Hematopoietic multipotent progenitor cell (in vitro differentiated cells): ENCODE measurements at regions not wholly inside any gene's neighbourhood (a gene's known extent, or its start where the extent isn't known, plus 50 kb on each side); places are given as distances from the start of the nearest gene placed in this dataset.
"Not testable (repeated sequence)": the region's sequence is repeated elsewhere in the genome, so short reads cannot be mapped to it uniquely, and the experiment has no call there.

ENCODE experiments used
- DNase-seq, 3 donors: peaks; one replicate each; pipeline ENCODE4 v3.0.0-alpha.2; 2011 to 2015; ENCODE audit warnings: low read depth in 2 of 3, low spot score in 2 of 3

GRCh38 chr4:138595731-138596460 lies 353.7 kb upstream of the SLC7A11 start:
- DNase-seq: no peak

DNA sequence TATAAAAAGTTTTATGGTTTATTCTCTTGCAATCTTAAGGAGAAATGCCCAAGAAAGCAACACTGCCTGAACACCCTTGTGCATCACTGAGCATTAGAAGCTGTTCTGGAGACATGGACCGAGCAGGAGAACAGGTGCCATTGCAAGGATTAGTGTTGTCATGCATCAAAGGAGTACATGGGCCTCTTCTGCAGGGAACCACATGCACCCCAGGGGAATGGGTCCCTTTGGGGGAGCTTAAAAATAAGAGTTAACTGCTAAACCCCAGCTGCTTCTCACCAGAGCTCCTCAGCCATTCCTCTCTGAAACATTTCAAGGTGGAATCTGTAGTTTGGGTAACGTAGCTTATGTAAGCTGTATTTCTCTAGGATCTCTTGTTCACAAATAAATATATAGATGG lies 353.0 kb upstream of the SLC7A11 start:
- peak in 1 of 3 donors; percentile 7 for DNase-seq

DNA sequence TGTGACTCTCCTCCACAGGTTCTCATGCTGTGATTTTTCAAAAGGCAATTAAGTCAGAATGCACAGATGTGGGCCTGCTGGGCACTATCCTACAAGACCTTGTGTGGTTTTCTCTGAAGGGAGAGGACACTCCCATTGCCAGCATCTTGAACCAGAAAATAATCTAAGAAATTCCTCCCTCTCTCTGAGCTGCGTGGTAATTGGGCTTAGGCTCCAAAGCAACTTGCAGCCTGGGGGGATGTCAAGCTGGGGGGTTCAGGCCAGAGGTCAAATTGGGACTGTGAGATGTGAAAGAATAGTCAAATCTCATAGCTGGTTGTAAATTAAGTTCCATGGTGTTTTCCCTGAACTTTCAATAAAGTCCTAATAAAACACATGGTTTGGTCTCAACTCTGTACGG lies 350.6 kb upstream of the SLC7A11 start:
- no peak for DNase-seq

- no peak for DNase-seq
Observed at GRCh38 chr4:138591808-138592207, 349.7 kb upstream of the SLC7A11 start.

- DNase-seq: no peak
Observed at GRCh38 chr4:138588501-138588900, 346.4 kb upstream of the SLC7A11 start.

GRCh38 chr4:138579146-138579545 lies 337.0 kb upstream of the SLC7A11 start:
- no peak for DNase-seq

DNA sequence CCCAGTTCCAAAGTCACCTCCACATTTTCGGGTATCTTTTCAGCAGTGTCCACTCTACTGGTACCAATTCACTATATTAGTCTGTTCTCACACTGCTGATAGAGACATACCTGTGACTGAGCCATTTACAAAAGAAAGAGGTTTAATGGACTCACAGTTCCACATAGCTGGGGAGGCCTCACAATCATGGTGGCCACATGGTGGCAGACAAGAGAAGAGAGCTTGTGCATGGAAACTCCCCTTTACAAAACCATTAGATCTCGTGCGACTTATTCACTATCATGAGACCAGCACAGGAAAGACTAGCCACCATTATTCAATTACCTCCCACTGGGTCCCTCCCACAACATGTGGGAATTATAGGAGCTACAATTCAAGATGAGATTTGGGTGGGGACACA lies 335.7 kb upstream of the SLC7A11 start:
- not testable (repeated sequence) for DNase-seq

GRCh38 chr4:138577145-138577544 lies 335.0 kb upstream of the SLC7A11 start:
- no peak for DNase-seq

DNA sequence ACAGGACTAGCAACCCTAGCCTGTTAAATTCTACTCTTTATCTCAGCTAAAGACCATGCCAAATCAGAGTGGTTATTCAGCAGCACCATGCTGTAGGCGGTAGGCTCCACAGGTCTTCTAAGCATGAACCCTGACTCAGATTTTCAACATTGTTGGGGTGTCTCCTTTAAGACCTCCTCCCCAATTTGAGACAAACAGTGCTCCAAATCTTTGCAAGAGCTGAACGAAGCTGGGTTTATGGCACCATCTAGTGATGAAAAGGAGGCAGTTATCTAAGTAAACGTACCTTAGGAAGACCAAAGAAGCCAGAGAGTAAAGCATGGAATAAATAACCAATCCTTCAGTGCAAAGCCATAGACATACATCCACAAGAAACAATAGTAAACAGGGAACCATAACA lies 334.5 kb upstream of the SLC7A11 start:
- DNase-seq: peak in 1 of 3 donors; percentile 1

DNA sequence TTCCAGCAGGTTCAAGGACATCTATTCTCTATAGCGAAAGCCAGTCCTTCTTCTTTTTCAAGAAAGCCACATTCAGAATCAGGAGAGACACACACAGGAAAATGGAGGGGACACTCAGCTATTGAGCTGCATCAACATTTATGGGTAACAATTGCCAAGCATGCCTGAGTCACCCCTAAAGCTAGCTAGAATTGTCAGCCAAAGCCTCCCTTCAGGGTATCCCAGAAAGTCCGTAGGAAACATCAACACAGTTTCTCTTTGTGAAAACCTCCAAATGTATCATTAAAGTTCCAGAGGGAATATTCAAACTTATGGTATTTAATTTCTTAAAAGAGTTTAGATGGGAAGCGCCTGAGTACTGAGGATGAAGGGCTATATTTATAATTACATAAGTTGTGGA lies 331.1 kb upstream of the SLC7A11 start:
- no peak for DNase-seq

DNA sequence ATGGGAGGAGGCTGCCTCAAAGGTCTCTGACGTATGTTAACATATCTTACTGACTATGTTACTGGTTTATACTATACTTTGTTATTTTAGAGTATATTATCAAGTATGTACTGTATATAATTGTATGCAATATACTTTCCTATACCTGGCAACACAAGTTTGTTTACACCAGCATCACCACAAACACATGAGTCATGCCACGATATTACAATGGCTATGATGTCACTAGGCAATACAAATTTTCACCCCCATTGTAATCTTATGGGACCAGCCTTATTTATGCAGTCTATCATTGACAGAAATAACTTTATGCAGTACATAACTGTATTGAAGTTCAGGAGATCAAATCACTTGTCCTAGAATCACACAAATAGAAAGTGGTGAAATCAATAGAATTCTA lies 329.9 kb upstream of the SLC7A11 start:
- no peak for DNase-seq

DNA sequence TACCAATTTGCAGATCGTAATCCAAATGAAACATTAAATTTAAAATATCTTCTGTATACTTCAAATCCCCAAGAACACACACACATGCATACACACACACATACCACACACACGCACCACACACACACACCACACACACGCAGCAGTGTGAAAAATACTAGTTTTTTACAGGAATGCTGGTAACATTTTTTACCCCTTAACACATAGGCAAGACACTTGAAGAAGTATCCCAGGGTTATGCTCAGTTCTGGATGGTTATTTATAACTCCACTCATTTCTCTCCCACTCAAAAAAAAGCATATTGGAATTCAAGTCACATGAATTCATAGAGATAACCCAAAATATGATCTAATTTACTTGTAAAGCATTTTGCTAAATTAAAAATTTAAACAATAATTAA lies 325.5 kb upstream of the SLC7A11 start:
- DNase-seq: no peak

DNA sequence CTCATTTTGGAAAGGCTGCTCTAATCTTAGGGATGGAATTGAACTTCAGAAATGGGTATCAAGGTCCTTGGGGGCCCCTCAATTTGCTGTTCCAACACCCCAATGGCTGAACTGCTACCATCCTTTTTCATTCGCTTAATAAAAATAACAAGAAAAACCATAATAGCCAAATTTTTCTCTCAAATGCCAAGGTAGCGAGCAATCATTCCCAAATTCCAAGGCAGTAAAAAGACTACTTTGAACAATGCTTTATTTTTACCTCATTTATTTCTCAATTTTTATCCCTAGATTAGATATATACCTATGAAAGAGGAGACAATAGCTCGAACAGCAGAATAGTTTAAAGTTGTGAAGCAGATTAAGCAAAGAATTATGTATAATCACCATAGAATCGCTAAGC lies 323.4 kb upstream of the SLC7A11 start:
- no peak for DNase-seq

GRCh38 chr4:138562544-138562991 lies 320.4 kb upstream of the SLC7A11 start:
- DNase-seq: no peak

GRCh38 chr4:138561906-138562305 lies 319.8 kb upstream of the SLC7A11 start:
- DNase-seq: no peak

DNA sequence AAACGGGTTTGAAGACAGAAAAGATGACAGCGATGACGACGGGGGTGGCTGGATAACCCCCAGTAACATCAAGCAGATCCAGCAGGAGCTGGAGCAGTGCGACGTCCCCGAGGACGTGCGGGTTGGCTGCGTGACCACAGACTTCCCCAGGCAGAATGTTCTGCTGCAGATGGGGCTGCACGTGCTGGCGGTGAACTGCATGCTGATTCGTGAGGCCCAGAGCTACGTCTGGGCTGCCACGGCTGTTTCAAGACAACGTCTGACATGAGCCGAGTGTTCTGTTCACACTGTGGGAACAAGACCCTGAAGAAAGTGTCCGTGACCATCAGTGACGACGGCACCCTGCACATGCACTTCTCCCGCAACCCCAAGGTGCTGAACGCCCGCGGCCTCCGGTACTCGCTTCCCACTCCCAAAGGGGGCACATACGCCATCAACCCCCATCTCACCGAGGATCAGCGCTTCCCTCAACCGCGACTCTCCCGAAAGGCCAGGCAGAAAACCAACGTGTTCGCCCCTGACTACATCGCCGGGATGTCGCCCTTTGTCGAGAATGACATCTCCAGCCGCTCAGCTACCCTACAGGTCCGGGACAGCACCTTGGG lies 319.2 kb upstream of the SLC7A11 start:
- DNase-seq: no peak

GRCh38 chr4:138560448-138560847 lies 318.3 kb upstream of the SLC7A11 start:
- DNase-seq: no peak

GRCh38 chr4:138558886-138559285 lies 316.7 kb upstream of the SLC7A11 start:
- no peak for DNase-seq

DNA sequence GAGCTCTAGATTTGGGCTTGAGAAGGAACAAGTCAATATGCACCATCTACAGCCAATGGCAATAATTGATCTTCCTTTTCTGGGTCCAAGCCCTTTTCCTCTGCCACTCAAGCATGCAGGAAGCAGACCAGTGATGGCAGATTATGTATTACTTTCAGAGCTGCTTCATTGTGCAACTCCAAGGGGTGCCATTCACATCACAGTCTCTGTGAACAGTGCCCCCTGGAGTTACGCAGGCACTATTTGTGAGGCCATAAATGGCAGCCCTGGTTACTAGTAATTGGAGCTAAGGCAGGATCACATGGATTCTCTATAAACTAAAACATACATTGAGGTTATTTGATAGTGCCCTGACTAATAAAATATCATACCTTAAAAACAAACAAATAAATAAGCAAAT lies 313.4 kb upstream of the SLC7A11 start:
- peak in 1 of 3 donors; percentile 4 for DNase-seq

- no peak for DNase-seq
Observed at GRCh38 chr4:138555108-138555507, 313.0 kb upstream of the SLC7A11 start.

DNA sequence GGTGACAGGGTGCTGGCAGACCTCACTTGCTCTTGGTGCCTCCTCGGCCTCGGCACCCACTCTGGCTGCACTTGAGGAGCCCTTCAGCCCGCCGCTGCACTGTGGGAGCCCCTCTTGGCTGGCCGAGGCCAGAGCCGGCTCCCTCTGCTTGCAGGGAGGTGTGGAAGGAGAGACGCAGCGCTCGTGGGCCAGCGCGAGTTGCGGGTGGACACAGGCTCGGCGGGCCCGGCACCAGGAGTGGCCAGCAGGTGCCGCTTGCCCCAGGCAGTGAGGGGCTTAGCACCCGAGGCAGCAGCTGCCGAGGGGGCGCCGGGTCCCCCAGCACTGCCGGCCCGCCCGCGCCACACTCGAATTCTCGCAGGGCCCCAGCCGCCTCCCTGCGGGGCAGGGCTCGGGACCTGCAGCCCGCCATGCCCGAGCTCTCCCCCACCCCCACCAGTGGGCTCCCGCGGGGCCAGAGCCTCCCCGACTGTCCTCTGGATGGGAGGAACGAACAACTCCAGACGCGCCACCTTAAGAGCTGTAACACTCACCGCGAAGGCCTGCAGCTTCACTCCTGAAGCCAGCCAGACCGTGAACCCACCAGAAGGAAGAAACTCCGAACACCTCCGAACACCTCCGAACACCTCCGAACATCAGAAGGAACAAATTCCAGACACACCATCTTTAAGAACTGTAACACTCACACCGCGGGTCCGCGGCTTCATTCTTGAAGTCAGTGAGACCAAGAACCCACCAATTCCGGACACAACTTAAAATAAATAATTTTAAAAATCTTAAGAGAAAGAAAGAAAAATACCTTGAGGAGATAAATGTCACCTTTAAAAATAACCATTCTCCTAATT lies 311.1 kb upstream of the SLC7A11 start:
- no peak for DNase-seq
